ENCODE measurements at regions not wholly inside any gene's neighbourhood (a gene's known extent, or its start where the extent isn't known, plus 50 kb on each side); places are given as distances from the start of the nearest gene placed in this dataset.
A peak's percentile ranks its signal among the peaks of the same experiment; 100 is the strongest.

DNA sequence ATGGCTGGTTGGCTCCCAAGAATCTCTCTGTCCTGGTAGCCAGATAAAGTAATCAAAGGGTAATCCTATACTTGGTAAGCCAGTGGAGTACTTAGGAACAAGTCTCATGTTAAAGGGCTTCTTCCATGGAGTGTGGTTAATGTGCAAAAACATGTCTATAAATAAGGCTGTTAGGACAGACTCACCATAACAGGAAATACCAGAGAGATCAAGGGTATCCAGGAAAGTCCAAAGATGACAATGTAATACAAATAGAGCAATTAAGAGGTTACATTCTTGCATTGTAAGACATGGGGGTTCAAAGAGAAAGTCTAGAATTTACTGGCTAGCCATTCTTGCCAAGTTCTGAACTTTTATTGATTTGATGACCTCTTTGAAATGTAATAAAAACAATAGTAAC is 61.9 kb upstream of the ZCCHC13 start:
- Histone ChIP-seq H4K20me1 (ENCODE audit: insufficient read depth, low read length) (no peaks in the 10 kb centered on the region), H3K4me3 (ENCODE audit: low read depth in 1 of 2, low read length in 2 of 2) (no peak overlapping the region), H3K36me3 (ENCODE audit: insufficient read depth, low read length) (peaks cover 50% of the 10 kb centered on the region), H3K9me3 (ENCODE audit: insufficient read depth, low read length, severe bottlenecking) (no peaks in the 10 kb centered on the region), H3K4me2 (ENCODE audit: insufficient read depth, low read length) (no peak overlapping the region), H3K27me3 (ENCODE audit: insufficient read depth, low read length, poor library complexity) (no peaks in the 10 kb centered on the region), H3K9ac (ENCODE audit: low read depth, low read length) (no peak overlapping the region), H3K27ac (ENCODE audit: low read length) (no peak overlapping the region), H3K79me2 (ENCODE audit: insufficient read depth, low read length) (peaks cover 3% of the 10 kb centered on the region; the same call in 1 of the 2 replicates), H2AFZ (ENCODE audit: low read depth, low read length) (no peak overlapping the region), H3K4me1 (ENCODE audit: insufficient read depth, low read length) (no peaks in the 10 kb centered on the region)
- TF ChIP-seq EZH2 (IDR thresholded peaks at IDR 0.05; ENCODE audit: borderline replicate concordance, low read depth, low read length, severe bottlenecking): no peak
- TF ChIP-seq, protein P1, sequence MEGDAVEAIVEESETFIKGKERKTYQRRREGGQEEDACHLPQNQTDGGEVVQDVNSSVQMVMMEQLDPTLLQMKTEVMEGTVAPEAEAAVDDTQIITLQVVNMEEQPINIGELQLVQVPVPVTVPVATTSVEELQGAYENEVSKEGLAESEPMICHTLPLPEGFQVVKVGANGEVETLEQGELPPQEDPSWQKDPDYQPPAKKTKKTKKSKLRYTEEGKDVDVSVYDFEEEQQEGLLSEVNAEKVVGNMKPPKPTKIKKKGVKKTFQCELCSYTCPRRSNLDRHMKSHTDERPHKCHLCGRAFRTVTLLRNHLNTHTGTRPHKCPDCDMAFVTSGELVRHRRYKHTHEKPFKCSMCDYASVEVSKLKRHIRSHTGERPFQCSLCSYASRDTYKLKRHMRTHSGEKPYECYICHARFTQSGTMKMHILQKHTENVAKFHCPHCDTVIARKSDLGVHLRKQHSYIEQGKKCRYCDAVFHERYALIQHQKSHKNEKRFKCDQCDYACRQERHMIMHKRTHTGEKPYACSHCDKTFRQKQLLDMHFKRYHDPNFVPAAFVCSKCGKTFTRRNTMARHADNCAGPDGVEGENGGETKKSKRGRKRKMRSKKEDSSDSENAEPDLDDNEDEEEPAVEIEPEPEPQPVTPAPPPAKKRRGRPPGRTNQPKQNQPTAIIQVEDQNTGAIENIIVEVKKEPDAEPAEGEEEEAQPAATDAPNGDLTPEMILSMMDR (IDR thresholded peaks at IDR 0.05; ENCODE audit: borderline replicate concordance, extremely low read depth, low read length, poor library complexity, severe bottlenecking): no peak
- ATAC-seq (ENCODE audit: insufficient read depth, low read depth): no peak
- no peak for DNase-seq

DNA sequence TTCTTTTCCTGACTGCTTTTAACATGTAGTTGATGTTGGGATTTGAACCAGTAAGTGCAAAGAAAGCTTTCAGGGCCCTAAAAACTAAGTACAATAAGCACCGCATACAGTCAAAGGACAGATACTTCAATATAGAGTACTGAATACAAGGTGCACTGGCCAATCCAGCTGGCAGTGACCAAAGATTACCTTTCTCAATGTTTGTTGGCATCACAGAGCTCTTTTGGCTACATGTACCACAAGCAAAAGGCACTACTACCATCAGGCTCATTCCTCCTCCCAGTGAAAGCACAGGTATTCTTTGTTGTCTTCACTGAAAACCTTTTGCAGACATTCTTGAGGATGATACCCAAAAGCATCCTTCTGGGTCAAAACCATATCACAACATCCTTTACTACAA is 65.2 kb upstream of the ZCCHC13 start:
- TF ChIP-seq, protein P1 (IDR thresholded peaks at IDR 0.05; ENCODE audit: borderline replicate concordance, extremely low read depth, low read length, poor library complexity, severe bottlenecking): no peak
- no peak for TF ChIP-seq EZH2 (IDR thresholded peaks at IDR 0.05; ENCODE audit: borderline replicate concordance, low read depth, low read length, severe bottlenecking)
- Histone ChIP-seq H3K9me3 (ENCODE audit: insufficient read depth, low read length, severe bottlenecking) (no peaks in the 10 kb centered on the region), H3K79me2 (ENCODE audit: insufficient read depth, low read length) (peaks cover 3% of the 10 kb centered on the region; the same call in 1 of the 2 replicates), H3K27me3 (ENCODE audit: insufficient read depth, low read length, poor library complexity) (no peaks in the 10 kb centered on the region), H2AFZ (ENCODE audit: low read depth, low read length) (no peak overlapping the region), H3K27ac (ENCODE audit: low read length) (no peak overlapping the region), H3K4me1 (ENCODE audit: insufficient read depth, low read length) (no peaks in the 10 kb centered on the region), H3K4me2 (ENCODE audit: insufficient read depth, low read length) (no peak overlapping the region), H3K4me3 (ENCODE audit: low read depth in 1 of 2, low read length in 2 of 2) (no peak overlapping the region), H3K36me3 (ENCODE audit: insufficient read depth, low read length) (peaks cover 49% of the 10 kb centered on the region), H3K9ac (ENCODE audit: low read depth, low read length) (no peak overlapping the region), H4K20me1 (ENCODE audit: insufficient read depth, low read length) (no peaks in the 10 kb centered on the region)
- DNase-seq (no peak), ATAC-seq (ENCODE audit: insufficient read depth, low read depth) (no peak)

DNA sequence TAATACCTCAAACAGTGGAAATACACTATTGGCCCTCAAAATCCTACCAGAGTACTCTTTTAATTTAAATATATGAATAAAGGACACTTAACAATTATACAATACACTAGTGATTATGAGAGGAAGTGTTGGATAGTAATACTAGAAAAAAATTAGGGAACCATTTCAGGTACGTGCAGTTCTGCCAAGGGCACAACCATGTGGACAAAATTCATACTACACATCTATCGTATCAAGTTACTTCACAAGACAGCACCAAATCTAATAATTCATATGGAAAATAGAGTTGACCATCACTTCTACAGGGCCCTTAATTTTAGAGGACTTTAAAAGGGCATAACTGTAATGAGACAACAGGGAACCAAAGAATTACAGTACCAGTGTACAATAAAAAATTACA is 69.2 kb upstream of the ZCCHC13 start:
- no peak overlapping the region for H3K4me3 ChIP-seq (ENCODE audit: low read depth in 1 of 2, low read length in 2 of 2)
- H3K9ac ChIP-seq (ENCODE audit: low read depth, low read length): no peak overlapping the region
- no peaks in the 10 kb centered on the region for H3K9me3 ChIP-seq (ENCODE audit: insufficient read depth, low read length, severe bottlenecking)
- DNase-seq (no peak), ATAC-seq (ENCODE audit: insufficient read depth, low read depth) (no peak)
- H3K4me1 ChIP-seq (ENCODE audit: insufficient read depth, low read length): no peaks in the 10 kb centered on the region
- TF ChIP-seq, protein P1 (IDR thresholded peaks at IDR 0.05; ENCODE audit: borderline replicate concordance, extremely low read depth, low read length, poor library complexity, severe bottlenecking): peak; percentile 7
- no peak for TF ChIP-seq EZH2 (IDR thresholded peaks at IDR 0.05; ENCODE audit: borderline replicate concordance, low read depth, low read length, severe bottlenecking)
- H3K27ac ChIP-seq (ENCODE audit: low read length): no peak overlapping the region
- no peak overlapping the region for H3K4me2 ChIP-seq (ENCODE audit: insufficient read depth, low read length)
- no peak overlapping the region for H2AFZ ChIP-seq (ENCODE audit: low read depth, low read length)
- H4K20me1 ChIP-seq (ENCODE audit: insufficient read depth, low read length): no peaks in the 10 kb centered on the region
- H3K27me3 ChIP-seq (ENCODE audit: insufficient read depth, low read length, poor library complexity): no peaks in the 10 kb centered on the region
- H3K79me2 ChIP-seq (ENCODE audit: insufficient read depth, low read length): peaks cover 6% of the 10 kb centered on the region; the same call in 1 of the 2 replicates
- peaks cover 31% of the 10 kb centered on the region for H3K36me3 ChIP-seq (ENCODE audit: insufficient read depth, low read length)

DNA sequence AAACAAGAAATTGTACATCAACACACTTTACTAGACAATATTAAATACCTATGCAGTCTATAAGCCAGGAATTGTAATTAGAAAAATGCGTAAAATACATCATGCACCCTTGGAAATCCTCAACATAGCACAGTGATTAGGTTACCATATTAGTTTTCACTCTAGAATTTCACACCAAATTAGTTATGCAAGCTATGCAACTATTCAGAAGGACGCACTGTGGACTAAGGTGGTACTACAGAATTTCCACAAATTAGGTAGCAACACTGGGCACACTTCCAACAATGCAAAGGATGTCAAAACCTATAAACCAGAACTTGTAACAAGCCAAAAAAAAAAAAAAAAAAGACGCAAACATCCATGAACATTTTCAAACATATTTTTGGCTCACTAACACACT is 71.1 kb upstream of the ZCCHC13 start:
- no peak overlapping the region for H3K4me2 ChIP-seq (ENCODE audit: insufficient read depth, low read length)
- no peak overlapping the region for H2AFZ ChIP-seq (ENCODE audit: low read depth, low read length)
- no peaks in the 10 kb centered on the region for H3K27me3 ChIP-seq (ENCODE audit: insufficient read depth, low read length, poor library complexity)
- ATAC-seq (ENCODE audit: insufficient read depth, low read depth): no peak
- no peak overlapping the region for H3K27ac ChIP-seq (ENCODE audit: low read length)
- no peaks in the 10 kb centered on the region for H3K4me1 ChIP-seq (ENCODE audit: insufficient read depth, low read length)
- H3K36me3 ChIP-seq (ENCODE audit: insufficient read depth, low read length): peaks cover 14% of the 10 kb centered on the region; the same call in 1 of the 2 replicates
- peak; percentile 4 for DNase-seq
- peaks cover 6% of the 10 kb centered on the region; the same call in 1 of the 2 replicates for H3K79me2 ChIP-seq (ENCODE audit: insufficient read depth, low read length)
- TF ChIP-seq EZH2 (IDR thresholded peaks at IDR 0.05; ENCODE audit: borderline replicate concordance, low read depth, low read length, severe bottlenecking): no peak
- TF ChIP-seq, protein P1 (IDR thresholded peaks at IDR 0.05; ENCODE audit: borderline replicate concordance, extremely low read depth, low read length, poor library complexity, severe bottlenecking): no peak
- no peaks in the 10 kb centered on the region for H4K20me1 ChIP-seq (ENCODE audit: insufficient read depth, low read length)
- no peak overlapping the region for H3K4me3 ChIP-seq (ENCODE audit: low read depth in 1 of 2, low read length in 2 of 2)
- no peak overlapping the region for H3K9ac ChIP-seq (ENCODE audit: low read depth, low read length)
- H3K9me3 ChIP-seq (ENCODE audit: insufficient read depth, low read length, severe bottlenecking): no peaks in the 10 kb centered on the region
